Activated CD4-positive, alpha-beta memory T cell treated with anti-CD3 and anti-CD28 coated beads for 36 hours (primary cell): ENCODE measurements at regions not wholly inside any gene's neighbourhood (a gene's known extent, or its start where the extent isn't known, plus 50 kb on each side); places are given as distances from the start of the nearest gene placed in this dataset.
"Not testable (repeated sequence)": the region's sequence is repeated elsewhere in the genome, so short reads cannot be mapped to it uniquely, and the experiment has no call there.

Experiments
- CTCF ChIA-PET: fragments of 350-600 bp; sonication (Branson Sonifier 250); formaldehyde crosslinking; loops from one replicate; lab custom pipeline; 2021; ENCODE audit warnings: antibody characterized with exemption, inconsistent platforms; lab: Charles Lee
- POLR2A ChIA-PET: fragments of 350-600 bp; sonication (Branson Sonifier 250); formaldehyde crosslinking; loops from one replicate; lab custom pipeline; 2021; ENCODE audit warnings: antibody characterized with exemption; lab: Charles Lee
- DNase-seq: peaks from one replicate; pipeline ENCODE4 v3.0.0-alpha.2; 2020
- H3K27ac Mint-ChIP-seq: one replicate; pipeline ENCODE4 v1.8.0; 2021; ENCODE audit warnings: mixed read lengths
- H3K27me3 Mint-ChIP-seq: one replicate; pipeline ENCODE4 v1.8.0; 2021; ENCODE audit warnings: mixed read lengths
- H3K36me3 Mint-ChIP-seq: one replicate; pipeline ENCODE4 v1.8.0; 2021; ENCODE audit warnings: mixed read lengths
- H3K4me1 Mint-ChIP-seq: one replicate; pipeline ENCODE4 v1.8.0; 2021; ENCODE audit warnings: low read depth, mixed read lengths
- H3K4me3 Mint-ChIP-seq: one replicate; pipeline ENCODE4 v1.8.0; 2021; ENCODE audit warnings: mild to moderate bottlenecking, mixed read lengths
- H3K9me3 Mint-ChIP-seq: one replicate; pipeline ENCODE4 v1.8.0; 2021; ENCODE audit warnings: mixed read lengths
- intact Hi-C: fragments of 100-400 bp; cut with micrococcal nuclease; formaldehyde crosslinking; loops from one replicate; pipeline ENCODE4 v1.15.1; 2023

GRCh38 chr5:1963358-1963757 lies 80.6 kb upstream of the IRX4 start:
- no peak for DNase-seq
- no peak overlapping the region for H3K27ac Mint-ChIP-seq

GRCh38 chr5:1962619-1963355 lies 80.1 kb upstream of the IRX4 start:
- no peak overlapping the region for H3K27ac Mint-ChIP-seq
- H3K4me1 Mint-ChIP-seq: no peaks in the 10 kb centered on the region
- CTCF ChIA-PET: no interaction called here
- intact Hi-C loops: no loop called here
- no peaks in the 10 kb centered on the region for H3K9me3 Mint-ChIP-seq
- no peak for DNase-seq
- H3K4me3 Mint-ChIP-seq: no peak overlapping the region
- H3K27me3 Mint-ChIP-seq: peaks cover 14% of the 10 kb centered on the region
- POLR2A ChIA-PET: no interaction called here
- no peaks in the 10 kb centered on the region for H3K36me3 Mint-ChIP-seq

More at GRCh38 chr5:1963358-1963757, 80.6 kb upstream of the IRX4 start:
- ChIA-PET POLR2A (no interaction called here), CTCF (no interaction called here)
- intact Hi-C loops: no loop called here
- Mint-ChIP-seq H3K4me3 (no peak overlapping the region), H3K36me3 (no peaks in the 10 kb centered on the region), H3K27me3 (peaks cover 14% of the 10 kb centered on the region), H3K4me1 (no peaks in the 10 kb centered on the region), H3K9me3 (no peaks in the 10 kb centered on the region)

- CTCF ChIA-PET: no interaction called here
- Mint-ChIP-seq H3K27ac (no peak overlapping the region), H3K4me3 (no peak overlapping the region), H3K36me3 (no peaks in the 10 kb centered on the region), H3K4me1 (no peaks in the 10 kb centered on the region), H3K27me3 (peaks cover 10% of the 10 kb centered on the region), H3K9me3 (no peaks in the 10 kb centered on the region)
- no peak for DNase-seq
- intact Hi-C loops: no loop called here
- POLR2A ChIA-PET: no interaction called here
Measured at GRCh38 chr5:1961952-1962595, 79.3 kb upstream of the IRX4 start.

GRCh38 chr5:1961304-1961946 lies 78.7 kb upstream of the IRX4 start:
- no peaks in the 10 kb centered on the region for H3K4me1 Mint-ChIP-seq

GRCh38 chr5:1960595-1961303 lies 78.0 kb upstream of the IRX4 start:
- ChIA-PET POLR2A (no interaction called here), CTCF (no interaction called here)
- no peak for DNase-seq
- Mint-ChIP-seq H3K36me3 (no peaks in the 10 kb centered on the region), H3K27ac (no peak overlapping the region), H3K9me3 (no peaks in the 10 kb centered on the region), H3K4me1 (no peaks in the 10 kb centered on the region), H3K27me3 (peaks cover 8% of the 10 kb centered on the region), H3K4me3 (no peak overlapping the region)
- intact Hi-C loops: no loop called here

More at GRCh38 chr5:1961304-1961946, 78.7 kb upstream of the IRX4 start:
- no peak for DNase-seq
- Mint-ChIP-seq H3K4me3 (no peak overlapping the region), H3K27me3 (peaks cover 9% of the 10 kb centered on the region), H3K36me3 (no peaks in the 10 kb centered on the region), H3K27ac (no peak overlapping the region), H3K9me3 (no peaks in the 10 kb centered on the region)
- ChIA-PET POLR2A (no interaction called here), CTCF (no interaction called here)
- intact Hi-C loops: no loop called here

- Mint-ChIP-seq H3K36me3 (no peaks in the 10 kb centered on the region), H3K4me1 (no peaks in the 10 kb centered on the region), H3K9me3 (no peaks in the 10 kb centered on the region), H3K4me3 (no peak overlapping the region), H3K27me3 (peaks cover 6% of the 10 kb centered on the region), H3K27ac (no peak overlapping the region)
- CTCF ChIA-PET: no interaction called here
- POLR2A ChIA-PET: no interaction called here
- no peak for DNase-seq
- intact Hi-C loops: no loop called here
Measured at GRCh38 chr5:1959725-1960581, 77.2 kb upstream of the IRX4 start.

GRCh38 chr5:1959231-1959630 lies 76.5 kb upstream of the IRX4 start:
- CTCF ChIA-PET: no interaction called here
- Mint-ChIP-seq H3K4me1 (no peaks in the 10 kb centered on the region), H3K27me3 (peaks cover 6% of the 10 kb centered on the region), H3K9me3 (no peaks in the 10 kb centered on the region), H3K36me3 (no peaks in the 10 kb centered on the region), H3K27ac (no peak overlapping the region), H3K4me3 (no peak overlapping the region)
- intact Hi-C loops: no loop called here
- no peak for DNase-seq
- POLR2A ChIA-PET: no interaction called here

- ChIA-PET POLR2A (no interaction called here), CTCF (no interaction called here)
- Mint-ChIP-seq H3K9me3 (no peaks in the 10 kb centered on the region), H3K27ac (no peak overlapping the region), H3K27me3 (peaks cover 5% of the 10 kb centered on the region), H3K4me3 (no peak overlapping the region), H3K36me3 (no peaks in the 10 kb centered on the region), H3K4me1 (no peaks in the 10 kb centered on the region)
- DNase-seq: no peak
- intact Hi-C loops: no loop called here
Measured at GRCh38 chr5:1958211-1959010, 75.7 kb upstream of the IRX4 start.

GRCh38 chr5:1955586-1955985 lies 72.9 kb upstream of the IRX4 start:
- no peaks in the 10 kb centered on the region for H3K4me1 Mint-ChIP-seq
- CTCF ChIA-PET: no interaction called here
- no peaks in the 10 kb centered on the region for H3K9me3 Mint-ChIP-seq
- intact Hi-C loops: no loop called here
- H3K27me3 Mint-ChIP-seq: peaks cover 16% of the 10 kb centered on the region
- POLR2A ChIA-PET: no interaction called here
- no peak overlapping the region for H3K4me3 Mint-ChIP-seq
- H3K36me3 Mint-ChIP-seq: no peaks in the 10 kb centered on the region
- H3K27ac Mint-ChIP-seq: no peak overlapping the region
- DNase-seq: no peak

GRCh38 chr5:1953710-1954109 lies 71.0 kb upstream of the IRX4 start:
- H3K27ac Mint-ChIP-seq, DNase-seq, H3K9me3 Mint-ChIP-seq, H3K36me3 Mint-ChIP-seq, H3K4me3 Mint-ChIP-seq, H3K4me1 Mint-ChIP-seq, POLR2A ChIA-PET, CTCF ChIA-PET, intact Hi-C loops: not testable (repeated sequence)
- peaks cover 15% of the 10 kb centered on the region for H3K27me3 Mint-ChIP-seq

GRCh38 chr5:1952444-1953099 lies 69.8 kb upstream of the IRX4 start:
- H3K4me1 Mint-ChIP-seq: no peaks in the 10 kb centered on the region
- no peak for DNase-seq
- H3K27ac Mint-ChIP-seq: no peak overlapping the region
- CTCF ChIA-PET: no interaction called here
- intact Hi-C loops: no loop called here
- POLR2A ChIA-PET: no interaction called here
- no peaks in the 10 kb centered on the region for H3K9me3 Mint-ChIP-seq
- peaks cover 18% of the 10 kb centered on the region for H3K27me3 Mint-ChIP-seq
- H3K36me3 Mint-ChIP-seq: no peaks in the 10 kb centered on the region
- no peak overlapping the region for H3K4me3 Mint-ChIP-seq
